ENCODE measurements at regions not wholly inside any gene's neighbourhood (a gene's known extent, or its start where the extent isn't known, plus 50 kb on each side); places are given as distances from the start of the nearest gene placed in this dataset.

- H3T11ph ChIP-seq (ENCODE audit: low read length) = no peak overlapping the region
- no peak overlapping the region for H3K14ac ChIP-seq (ENCODE audit: insufficient read depth, low read length)
- no peaks in the 10 kb centered on the region for H3K79me1 ChIP-seq (ENCODE audit: insufficient read depth, low read depth, low read length, poor library complexity, severe bottlenecking)
- H4K8ac ChIP-seq (replicated peaks; ENCODE audit: insufficient read length, low read depth, low read length) = no peak overlapping the region
- no peak overlapping the region for H3K23ac ChIP-seq (ENCODE audit: insufficient read length, low read depth, low read length)
- H2BK20ac ChIP-seq (ENCODE audit: low read depth, low read length, poor library complexity, severe bottlenecking) = no peak overlapping the region
- Mint-ChIP-seq H3K4me3 (no peak overlapping the region), H3K27ac (no peak overlapping the region), H3K27me3 (ENCODE audit: low read depth) (no peaks in the 10 kb centered on the region), H3K9me3 (peaks cover 20 to 21% of the 10 kb centered on the region in 2 experiments), H3K36me3 (ENCODE audit: insufficient read depth in 1 of 3, low read depth in 3 of 3) (peaks cover 16 to 26% (median 22%) of the 10 kb centered on the region in 3 experiments), H3K4me1 (peaks cover 16 to 20% of the 10 kb centered on the region in 2 experiments)
- H3K23me2 ChIP-seq (ENCODE audit: insufficient read length, low read depth, low read length, poor library complexity, severe bottlenecking) = no peaks in the 10 kb centered on the region
- no peak for TF ChIP-seq CTCF (conservative IDR thresholded peaks at IDR 0.05)
- H3K9me3 ChIP-seq (ENCODE audit: control insufficient read depth, low read depth, low read length) = no peaks in the 10 kb centered on the region
- H3K4ac ChIP-seq (ENCODE audit: low read depth, low read length) = no peak overlapping the region
- H2AFZ ChIP-seq (ENCODE audit: low read length) = no peak overlapping the region
- no peak overlapping the region for H3K9ac ChIP-seq (ENCODE audit: extremely low read depth, insufficient read length, low read length)
- H2BK5ac ChIP-seq (ENCODE audit: insufficient read length, low read length) = no peak overlapping the region
- no peak for DNase-seq
- H3K4me1 ChIP-seq (ENCODE audit: insufficient read depth, low read length) = no peaks in the 10 kb centered on the region
- H3K79me2 ChIP-seq (ENCODE audit: insufficient read depth, low read length) = no peaks in the 10 kb centered on the region
- H2BK15ac ChIP-seq (ENCODE audit: low read depth, low read length) = no peak overlapping the region
- no peak overlapping the region for H4K91ac ChIP-seq (ENCODE audit: insufficient read length, low read depth, low read length)
- no peak overlapping the region for H2AK5ac ChIP-seq (ENCODE audit: insufficient read length, low read length)
- H3K27ac ChIP-seq (ENCODE audit: insufficient read length, low read depth, low read length) = no peak overlapping the region
- H3K56ac ChIP-seq (ENCODE audit: insufficient read length, low read depth, low read length) = no peak overlapping the region
- no peak overlapping the region for H3K4me2 ChIP-seq (ENCODE audit: insufficient read depth, insufficient read length, low read length)
- H3K27me3 ChIP-seq (ENCODE audit: insufficient read depth, low read length) = no peaks in the 10 kb centered on the region
- H3K18ac ChIP-seq (ENCODE audit: insufficient read length, low read depth, low read length) = no peak overlapping the region
- no peak overlapping the region for H4K5ac ChIP-seq (ENCODE audit: insufficient read length, low read depth, low read length)
- H4K20me1 ChIP-seq (ENCODE audit: control insufficient read depth, insufficient read depth, insufficient read length) = no peaks in the 10 kb centered on the region
- no peak overlapping the region for H2BK120ac ChIP-seq (ENCODE audit: low read depth, low read length, poor library complexity, severe bottlenecking)
- whole genome bisulfite sequencing (ENCODE audit: extremely low coverage, insufficient read length, low lambda C conversion rate) = no CpG with 5 or more reads among the region's 1 CpG
- no peak overlapping the region for H2BK12ac ChIP-seq (ENCODE audit: insufficient read length, low read depth, low read length)
Observed at GRCh38 chr12:28604240-28604639, 414.0 kb downstream of the CCDC91 start.

All from H9 (cell line).